ENCODE measurements at regions not wholly inside any gene's neighbourhood (a gene's known extent, or its start where the extent isn't known, plus 50 kb on each side); places are given as distances from the start of the nearest gene placed in this dataset.

DNA sequence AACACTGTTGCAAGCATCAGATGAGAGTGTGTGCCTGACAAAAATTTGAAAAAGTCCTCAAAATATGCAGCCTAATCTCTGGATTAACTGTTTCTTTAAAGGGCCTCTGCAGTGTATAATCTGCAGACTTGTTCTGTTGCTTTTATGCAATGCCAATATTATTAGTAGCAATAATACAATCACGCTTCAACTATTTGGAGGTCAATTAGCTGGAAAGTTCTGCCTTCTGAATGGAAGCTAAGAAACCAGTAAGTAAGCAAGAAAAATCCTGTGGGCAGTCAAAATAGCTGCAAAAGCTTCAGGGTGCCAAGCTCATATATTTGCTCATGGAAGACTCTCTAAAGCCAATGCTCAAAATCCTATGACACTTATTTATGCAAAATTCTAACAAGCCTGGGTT, 153.2 kb upstream of the NR2F2 start:
- Histone ChIP-seq H3K4me2 (ENCODE audit: extremely low read depth, insufficient read depth, low read length) (no peak overlapping the region), H3K27ac (ENCODE audit: insufficient read depth, low read length) (no peak overlapping the region), H3K4me3 (replicated peaks in 1 of 4; ENCODE audit: control extremely low read depth in 1 of 4, insufficient read depth in 1 of 4, low read depth in 3 of 4, low read length in 4 of 4) (no peak overlapping the region), H3K27me3 (ENCODE audit: control insufficient read depth, insufficient read depth, low read length) (no peaks in the 10 kb centered on the region), H3K79me2 (ENCODE audit: control insufficient read depth, insufficient read depth, low read length) (no peaks in the 10 kb centered on the region), H2AFZ (ENCODE audit: low read length) (no peak overlapping the region), H3K4me1 (ENCODE audit: control insufficient read depth, extremely low read depth, insufficient read depth, low read length) (peaks cover 7% of the 10 kb centered on the region), H3K9me3 (ENCODE audit: control insufficient read depth, insufficient read depth, low read depth, low read length) (no peaks in the 10 kb centered on the region), H3K36me3 (ENCODE audit: control insufficient read depth, insufficient read depth, low read length) (no peaks in the 10 kb centered on the region), H4K20me1 (ENCODE audit: control insufficient read depth, extremely low read depth, insufficient read depth, low read length) (no peaks in the 10 kb centered on the region), H3K9ac (ENCODE audit: insufficient read depth, low read length) (no peak overlapping the region)
- peak in 1 of 2 donors; percentile 21 for DNase-seq (ENCODE audit: low read depth in 2 of 2)
- TF ChIP-seq, protein P1, sequence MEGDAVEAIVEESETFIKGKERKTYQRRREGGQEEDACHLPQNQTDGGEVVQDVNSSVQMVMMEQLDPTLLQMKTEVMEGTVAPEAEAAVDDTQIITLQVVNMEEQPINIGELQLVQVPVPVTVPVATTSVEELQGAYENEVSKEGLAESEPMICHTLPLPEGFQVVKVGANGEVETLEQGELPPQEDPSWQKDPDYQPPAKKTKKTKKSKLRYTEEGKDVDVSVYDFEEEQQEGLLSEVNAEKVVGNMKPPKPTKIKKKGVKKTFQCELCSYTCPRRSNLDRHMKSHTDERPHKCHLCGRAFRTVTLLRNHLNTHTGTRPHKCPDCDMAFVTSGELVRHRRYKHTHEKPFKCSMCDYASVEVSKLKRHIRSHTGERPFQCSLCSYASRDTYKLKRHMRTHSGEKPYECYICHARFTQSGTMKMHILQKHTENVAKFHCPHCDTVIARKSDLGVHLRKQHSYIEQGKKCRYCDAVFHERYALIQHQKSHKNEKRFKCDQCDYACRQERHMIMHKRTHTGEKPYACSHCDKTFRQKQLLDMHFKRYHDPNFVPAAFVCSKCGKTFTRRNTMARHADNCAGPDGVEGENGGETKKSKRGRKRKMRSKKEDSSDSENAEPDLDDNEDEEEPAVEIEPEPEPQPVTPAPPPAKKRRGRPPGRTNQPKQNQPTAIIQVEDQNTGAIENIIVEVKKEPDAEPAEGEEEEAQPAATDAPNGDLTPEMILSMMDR (conservative IDR thresholded peaks at IDR 0.05 in 1 of 2, IDR thresholded peaks at IDR 0.05 in 1 of 2; ENCODE audit: low read depth in 1 of 2, low read length in 2 of 2), result no peak
- no peak for TF ChIP-seq EZH2 (IDR thresholded peaks at IDR 0.05; ENCODE audit: low read length, missing control alignments)

DNA sequence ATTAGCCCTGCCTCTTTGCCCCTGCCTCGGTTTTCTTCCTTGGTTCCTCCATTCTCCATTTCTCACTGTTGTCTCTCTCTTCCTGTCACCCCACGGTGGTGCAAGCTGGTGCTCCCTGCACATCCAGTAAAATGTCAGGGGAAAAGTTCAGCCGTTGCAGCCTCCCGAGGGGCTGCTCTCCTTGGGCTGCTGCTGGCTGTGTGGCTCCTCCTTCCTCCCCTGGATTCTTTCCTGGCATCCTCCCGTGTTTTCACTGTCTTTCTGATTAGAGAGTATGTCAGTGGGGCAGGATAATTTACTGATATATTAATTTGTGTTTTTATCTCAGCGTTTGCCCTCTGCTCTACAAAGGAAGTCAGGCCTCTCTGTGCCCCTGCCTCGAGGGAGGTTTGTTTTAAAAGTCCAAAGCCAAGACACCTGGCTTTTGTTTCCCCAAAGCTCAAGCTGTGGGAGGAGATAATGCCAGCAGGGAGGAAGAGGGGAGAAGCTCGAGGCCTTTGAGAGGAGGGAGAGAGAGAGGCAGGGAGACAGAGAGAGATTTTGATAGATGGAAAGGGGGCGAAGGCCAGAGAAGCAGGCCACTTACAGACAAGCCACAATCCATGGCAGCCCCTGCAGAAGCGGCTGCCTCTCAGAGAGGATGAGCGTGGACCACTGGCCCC, 150.3 kb upstream of the NR2F2 start:
- no peak overlapping the region for H3K4me3 ChIP-seq (replicated peaks in 1 of 4; ENCODE audit: control extremely low read depth in 1 of 4, insufficient read depth in 1 of 4, low read depth in 3 of 4, low read length in 4 of 4)
- no peaks in the 10 kb centered on the region for H4K20me1 ChIP-seq (ENCODE audit: control insufficient read depth, extremely low read depth, insufficient read depth, low read length)
- no peak overlapping the region for H3K27ac ChIP-seq (ENCODE audit: insufficient read depth, low read length)
- no peaks in the 10 kb centered on the region for H3K27me3 ChIP-seq (ENCODE audit: control insufficient read depth, insufficient read depth, low read length)
- H3K36me3 ChIP-seq (ENCODE audit: control insufficient read depth, insufficient read depth, low read length), result no peaks in the 10 kb centered on the region
- H3K9me3 ChIP-seq (ENCODE audit: control insufficient read depth, insufficient read depth, low read depth, low read length), result no peaks in the 10 kb centered on the region
- H3K4me2 ChIP-seq (ENCODE audit: extremely low read depth, insufficient read depth, low read length), result no peak overlapping the region
- H3K4me1 ChIP-seq (ENCODE audit: control insufficient read depth, extremely low read depth, insufficient read depth, low read length), result peaks cover 9% of the 10 kb centered on the region
- DNase-seq (ENCODE audit: low read depth in 2 of 2), result no peak
- no peaks in the 10 kb centered on the region for H3K79me2 ChIP-seq (ENCODE audit: control insufficient read depth, insufficient read depth, low read length)
- no peak overlapping the region for H3K9ac ChIP-seq (ENCODE audit: insufficient read depth, low read length)
- peak overlapping the region; percentile 12 for H2AFZ ChIP-seq (ENCODE audit: low read length)
- TF ChIP-seq, protein P1 (conservative IDR thresholded peaks at IDR 0.05 in 1 of 2, IDR thresholded peaks at IDR 0.05 in 1 of 2; ENCODE audit: low read depth in 1 of 2, low read length in 2 of 2), result no peak
- no peak for TF ChIP-seq EZH2 (IDR thresholded peaks at IDR 0.05; ENCODE audit: low read length, missing control alignments)

DNA sequence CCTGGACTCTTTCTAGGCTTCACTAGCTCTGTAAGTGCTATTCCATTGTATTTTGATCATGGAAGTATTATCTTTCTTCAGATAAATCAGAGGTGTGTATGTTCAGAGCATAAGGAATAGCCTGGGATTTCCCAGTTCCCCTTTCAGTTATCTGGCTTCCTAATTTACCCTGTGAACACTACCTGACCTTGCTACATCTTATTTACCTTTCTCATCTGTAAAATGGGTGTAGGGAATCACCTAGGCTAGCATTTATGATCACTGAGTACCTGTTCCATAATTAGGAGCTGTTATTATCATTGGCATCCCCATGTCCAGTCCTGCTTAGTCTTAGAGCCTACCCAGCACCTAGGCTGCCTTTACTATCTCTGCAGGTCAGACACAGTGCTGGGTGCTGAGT, 149.3 kb upstream of the NR2F2 start:
- Histone ChIP-seq H3K36me3 (ENCODE audit: control insufficient read depth, insufficient read depth, low read length) (no peaks in the 10 kb centered on the region), H3K79me2 (ENCODE audit: control insufficient read depth, insufficient read depth, low read length) (no peaks in the 10 kb centered on the region), H3K4me1 (ENCODE audit: control insufficient read depth, extremely low read depth, insufficient read depth, low read length) (peaks cover 9% of the 10 kb centered on the region), H2AFZ (ENCODE audit: low read length) (no peak overlapping the region), H3K27me3 (ENCODE audit: control insufficient read depth, insufficient read depth, low read length) (no peaks in the 10 kb centered on the region), H3K9ac (ENCODE audit: insufficient read depth, low read length) (no peak overlapping the region), H3K27ac (ENCODE audit: insufficient read depth, low read length) (peak overlapping the region; percentile 71), H3K4me3 (replicated peaks in 1 of 4; ENCODE audit: control extremely low read depth in 1 of 4, insufficient read depth in 1 of 4, low read depth in 3 of 4, low read length in 4 of 4) (no peak overlapping the region), H3K9me3 (ENCODE audit: control insufficient read depth, insufficient read depth, low read depth, low read length) (no peaks in the 10 kb centered on the region), H3K4me2 (ENCODE audit: extremely low read depth, insufficient read depth, low read length) (peak overlapping the region; percentile 58), H4K20me1 (ENCODE audit: control insufficient read depth, extremely low read depth, insufficient read depth, low read length) (no peaks in the 10 kb centered on the region)
- TF ChIP-seq, protein P1 (conservative IDR thresholded peaks at IDR 0.05 in 1 of 2, IDR thresholded peaks at IDR 0.05 in 1 of 2; ENCODE audit: low read depth in 1 of 2, low read length in 2 of 2), result no peak
- TF ChIP-seq EZH2 (IDR thresholded peaks at IDR 0.05; ENCODE audit: low read length, missing control alignments), result no peak
- DNase-seq (ENCODE audit: low read depth in 2 of 2), result no peak

All from fibroblast of lung (primary cell).